Osteocyte (in vitro differentiated cells): ENCODE measurements at regions not wholly inside any gene's neighbourhood (a gene's known extent, or its start where the extent isn't known, plus 50 kb on each side); places are given as distances from the start of the nearest gene placed in this dataset.

Experiments used
- DNase-seq: peaks from one replicate; pipeline ENCODE4 v3.0.0; 2021; ENCODE audit warnings: mixed read lengths; ENCODE audit not compliant: unreplicated experiment; ENCODE audit errors: extremely low spot score
- H3K27ac Mint-ChIP-seq: one replicate; pipeline ENCODE4 v1.8.0; 2021; ENCODE audit warnings: mild to moderate bottlenecking, mixed read lengths; ENCODE audit not compliant: unreplicated experiment
- H3K27me3 Mint-ChIP-seq: one replicate; pipeline ENCODE4 v1.8.0; 2021; ENCODE audit warnings: mixed read lengths; ENCODE audit not compliant: unreplicated experiment
- H3K36me3 Mint-ChIP-seq: one replicate; pipeline ENCODE4 v1.8.0; 2021; ENCODE audit warnings: mixed read lengths; ENCODE audit not compliant: unreplicated experiment
- H3K4me1 Mint-ChIP-seq: one replicate; pipeline ENCODE4 v1.8.0; 2021; ENCODE audit warnings: mixed read lengths; ENCODE audit not compliant: unreplicated experiment
- H3K4me3 Mint-ChIP-seq: one replicate; pipeline ENCODE4 v1.8.0; 2021; ENCODE audit warnings: mild to moderate bottlenecking, moderate library complexity, mixed read lengths; ENCODE audit not compliant: unreplicated experiment
- H3K9me3 Mint-ChIP-seq: one replicate; pipeline ENCODE4 v1.8.0; 2021; ENCODE audit warnings: mixed read lengths; ENCODE audit not compliant: unreplicated experiment
- CTCF ChIP-seq: fragments of 200-600 bp; sonication (generic); IDR thresholded peaks from 2 replicates; pipeline ENCODE4 v1.5.0; 2021; ENCODE audit warnings: antibody characterized with exemption, mild to moderate bottlenecking, moderate library complexity

GRCh38 chr7:92991190-92991589 is 126.6 kb downstream of the SAMD9 start:
- no peak overlapping the region for H3K27ac Mint-ChIP-seq
- peaks cover 20% of the 10 kb centered on the region for H3K4me1 Mint-ChIP-seq
- no peak overlapping the region for H3K4me3 Mint-ChIP-seq
- H3K36me3 Mint-ChIP-seq, result no peaks in the 10 kb centered on the region
- H3K9me3 Mint-ChIP-seq, result no peaks in the 10 kb centered on the region
- DNase-seq, result no peak
- no peaks in the 10 kb centered on the region for H3K27me3 Mint-ChIP-seq
- no peak for TF ChIP-seq CTCF

GRCh38 chr7:92988941-92989545 is 128.7 kb downstream of the SAMD9 start:
- TF ChIP-seq CTCF, result no peak
- H3K4me3 Mint-ChIP-seq, result no peak overlapping the region
- no peak overlapping the region for H3K27ac Mint-ChIP-seq
- H3K9me3 Mint-ChIP-seq, result no peaks in the 10 kb centered on the region
- no peaks in the 10 kb centered on the region for H3K36me3 Mint-ChIP-seq
- H3K4me1 Mint-ChIP-seq, result peaks cover 20% of the 10 kb centered on the region
- H3K27me3 Mint-ChIP-seq, result no peaks in the 10 kb centered on the region
- no peak for DNase-seq

DNA sequence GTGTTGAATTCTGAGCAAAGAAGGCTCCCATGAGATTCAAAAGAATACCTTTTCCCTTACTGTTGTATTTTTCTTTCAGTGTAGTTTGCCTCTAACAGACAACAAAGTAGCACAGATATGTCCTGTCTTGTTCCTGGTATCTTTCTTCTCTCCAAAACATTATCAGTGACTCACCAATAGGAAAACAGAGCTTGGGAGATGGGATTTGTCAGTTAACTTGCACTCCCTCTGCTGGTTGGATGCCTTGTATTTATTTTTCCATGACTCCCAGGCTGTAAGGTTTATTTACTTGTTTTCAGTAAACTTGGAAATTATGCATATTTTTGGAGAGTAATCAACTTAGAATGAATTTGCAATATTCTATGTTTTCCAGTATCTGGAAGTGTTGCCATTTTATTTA is 129.7 kb downstream of the SAMD9 start:
- no peak overlapping the region for H3K4me3 Mint-ChIP-seq
- H3K27me3 Mint-ChIP-seq, result no peaks in the 10 kb centered on the region
- H3K36me3 Mint-ChIP-seq, result no peaks in the 10 kb centered on the region
- peak; percentile 49 for TF ChIP-seq CTCF
- H3K4me1 Mint-ChIP-seq, result peaks cover 20% of the 10 kb centered on the region
- H3K9me3 Mint-ChIP-seq, result no peaks in the 10 kb centered on the region
- H3K27ac Mint-ChIP-seq, result peak overlapping the region; percentile 78
- DNase-seq, result no peak

DNA sequence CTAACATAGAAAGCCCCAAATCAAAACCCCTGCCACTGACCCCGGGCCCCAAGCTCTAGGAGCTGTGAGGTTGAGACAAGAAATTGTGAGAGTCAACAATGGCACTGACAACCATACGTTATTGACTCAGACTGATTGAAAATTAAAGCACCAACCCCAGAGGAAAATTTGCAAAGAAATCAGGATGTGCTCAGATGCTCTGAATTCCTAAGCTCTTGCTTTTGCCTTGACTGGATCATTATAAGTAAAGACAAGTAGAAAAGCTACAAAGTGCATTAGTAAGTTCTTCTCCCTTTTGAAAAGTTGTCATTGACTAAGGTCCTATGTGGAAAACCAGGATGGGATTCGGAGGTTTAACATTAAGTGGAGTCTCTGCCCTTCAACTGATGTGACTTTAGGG is 130.2 kb downstream of the SAMD9 start:
- Mint-ChIP-seq H3K27me3 (no peaks in the 10 kb centered on the region), H3K9me3 (no peaks in the 10 kb centered on the region), H3K36me3 (no peaks in the 10 kb centered on the region), H3K4me3 (no peak overlapping the region), H3K27ac (peak overlapping the region; percentile 78), H3K4me1 (peaks cover 20% of the 10 kb centered on the region)
- no peak for DNase-seq
- TF ChIP-seq CTCF, result no peak

- Mint-ChIP-seq H3K36me3 (no peaks in the 10 kb centered on the region), H3K9me3 (no peaks in the 10 kb centered on the region), H3K27me3 (no peaks in the 10 kb centered on the region), H3K4me3 (no peak overlapping the region), H3K27ac (peak overlapping the region; percentile 78), H3K4me1 (peaks cover 20% of the 10 kb centered on the region)
- DNase-seq, result no peak
- no peak for TF ChIP-seq CTCF
Measured at GRCh38 chr7:92987095-92987494, 130.7 kb downstream of the SAMD9 start.
